Sigmoid colon (tissue), 6 donors: ENCODE measurements at regions not wholly inside any gene's neighbourhood (a gene's known extent, or its start where the extent isn't known, plus 50 kb on each side); places are given as distances from the start of the nearest gene placed in this dataset.

Experiments
- DNase-seq: peaks from one replicate; pipeline ENCODE4 v3.0.0-alpha.2; 2019
- H3K27ac ChIP-seq, 4 donors: fragments of 200-600 bp; sonication (generic); one replicate each; pipeline ENCODE4 v1.5.1; 2016 to 2019; ENCODE audit warnings: mild to moderate bottlenecking in 1 of 4
- H3K27me3 ChIP-seq, 3 donors: fragments of 200-600 bp; sonication (generic); one replicate each; pipeline ENCODE4 v1.5.1; 2019; ENCODE audit warnings: mild to moderate bottlenecking in 1 of 3
- H3K36me3 ChIP-seq, 4 donors: fragments of 200-600 bp; sonication (generic); one replicate each; pipeline ENCODE4 v1.5.1; 2016 to 2019
- H3K4me1 ChIP-seq, 4 donors: fragments of 200-600 bp; sonication (generic); one replicate each; pipeline ENCODE4 v1.5.1; 2017 to 2019
- H3K4me3 ChIP-seq, 4 donors: fragments of 200-600 bp; sonication (generic); one replicate each; pipeline ENCODE4 v1.5.1; 2017 to 2019; ENCODE audit warnings: mild to moderate bottlenecking in 2 of 4, moderate library complexity in 1 of 4
- H3K9me3 ChIP-seq, 4 donors: fragments of 200-600 bp in 3 of 4; sonication (generic) in 3 of 4; one replicate each; pipeline versions ENCODE4 v1.5.1 to v1.6.1; 2013 to 2019
- CTCF ChIP-seq, 4 experiments: fragments of 450-650 bp in 3 of 4; fragments of 200-600 bp in 1 of 4; IDR thresholded peaks; one replicate each; pipeline ENCODE4 v1.5.1; 2016 to 2019; ENCODE audit warnings: antibody characterized with exemption in 4 of 4, mild to moderate bottlenecking in 3 of 4, moderate library complexity in 2 of 4
- EP300 ChIP-seq, 4 donors: sonication (generic); formaldehyde crosslinking; IDR thresholded peaks; one replicate each; pipeline ENCODE4 v1.6.1; 2017; ENCODE audit warnings: antibody characterized with exemption in 4 of 4
- POLR2A ChIP-seq, 2 donors: fragments of 450-650 bp; IDR thresholded peaks; one replicate each; pipeline ENCODE4 v1.6.1; 2016; ENCODE audit warnings: antibody characterized with exemption in 2 of 2, mild to moderate bottlenecking in 2 of 2, moderate library complexity in 2 of 2
- POLR2AphosphoS5 ChIP-seq, 4 donors: sonication (generic); formaldehyde crosslinking; IDR thresholded peaks; one replicate each; pipeline ENCODE4 v1.6.1; 2017; ENCODE audit warnings: antibody characterized with exemption in 4 of 4
- WGBS, 2 donors: extraction: QIAGEN DNeasy Blood & Tissue Kit; methylation state at CpG; one replicate each; pipeline ENCODE4 v1.1.7; 2013; 5-methylcytosine and 5-hydroxymethylcytosine counted together
- intact Hi-C: fragments of 100-400 bp; cut with DNase I; formaldehyde crosslinking; loops from one replicate; pipeline ENCODE4 v1.15.1; 2023
- donor health status: healthy with polysubstance abuse.
- donor health status: healthy.

- H3K4me1 ChIP-seq = no peaks in the 10 kb centered on the region
- TF ChIP-seq POLR2A (IDR thresholded peaks at IDR 0.05) (no peak), POLR2AphosphoS5 (IDR thresholded peaks at IDR 0.05) (no peak), EP300 (IDR thresholded peaks at IDR 0.05) (no peak), CTCF (IDR thresholded peaks at IDR 0.05) (no peak)
- WGBS, 2 donors = 51 to 66% methylated on average over 5 of the region's 5 CpGs
- H3K9me3 ChIP-seq = no peaks in the 10 kb centered on the region
- no peak overlapping the region for H3K27ac ChIP-seq
- H3K27me3 ChIP-seq = no peaks in the 10 kb centered on the region
- no peak overlapping the region for H3K4me3 ChIP-seq
- no peaks in the 10 kb centered on the region for H3K36me3 ChIP-seq
- intact Hi-C loops = no loop called here
- no peak for DNase-seq
Observed at GRCh38 chr1:56291374-56291919, 287.9 kb downstream of the PLPP3 start.

DNA sequence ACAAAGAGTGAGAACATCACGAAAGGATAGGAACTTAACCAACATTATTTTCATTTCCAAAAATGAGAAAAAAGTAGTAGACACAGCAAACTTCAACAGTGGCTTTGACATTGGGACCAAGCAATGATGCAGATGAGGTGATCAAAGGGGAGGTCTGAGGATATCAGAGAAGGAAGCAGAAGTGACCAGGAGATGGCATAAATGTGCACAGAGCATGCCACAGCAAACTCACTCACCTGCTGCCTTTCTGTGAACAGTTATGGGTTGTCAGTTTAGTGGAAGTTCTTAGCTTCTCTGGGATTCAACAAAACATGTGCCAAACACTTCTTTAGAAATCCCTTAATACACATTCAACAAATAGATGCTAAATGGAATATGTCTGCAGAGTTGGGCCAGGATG lies 290.1 kb downstream of the PLPP3 start:
- H3K36me3 ChIP-seq = no peaks in the 10 kb centered on the region
- intact Hi-C loops = no loop called here
- no peak overlapping the region for H3K4me3 ChIP-seq
- no peaks in the 10 kb centered on the region for H3K27me3 ChIP-seq
- WGBS, 2 donors = 93 to 97% methylated on average over 1 of the region's 1 CpG
- peaks cover 0 to 10% (median 8%) of the 10 kb centered on the region in 4 donors for H3K4me1 ChIP-seq
- H3K9me3 ChIP-seq = no peaks in the 10 kb centered on the region
- no peak for DNase-seq
- H3K27ac ChIP-seq = no peak overlapping the region
- TF ChIP-seq POLR2A (IDR thresholded peaks at IDR 0.05) (no peak), CTCF (IDR thresholded peaks at IDR 0.05) (no peak), POLR2AphosphoS5 (IDR thresholded peaks at IDR 0.05) (no peak), EP300 (IDR thresholded peaks at IDR 0.05) (no peak)

DNA sequence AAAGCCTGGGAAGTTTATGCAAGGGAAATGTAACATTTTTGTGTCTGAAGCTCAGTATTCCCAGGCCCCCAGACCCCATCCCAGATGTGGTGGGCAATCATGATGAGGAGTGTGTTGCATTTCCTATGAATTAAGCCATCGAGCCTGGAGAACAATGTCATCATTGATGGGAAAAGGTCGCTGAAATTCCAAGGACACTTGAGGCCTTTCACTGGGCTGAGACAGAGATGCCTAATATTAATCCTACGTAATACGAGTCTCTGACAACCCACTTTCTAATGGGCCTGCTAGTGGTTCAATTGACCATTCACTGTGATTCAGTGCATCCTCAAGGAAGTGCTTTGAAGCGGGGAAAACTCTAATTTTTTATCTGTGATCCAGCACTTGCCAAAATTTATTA lies 291.6 kb downstream of the PLPP3 start:
- peaks cover 0 to 10% (median 8%) of the 10 kb centered on the region in 4 donors for H3K4me1 ChIP-seq
- no peak overlapping the region for H3K27ac ChIP-seq
- DNase-seq = no peak
- no peak for TF ChIP-seq POLR2AphosphoS5 (IDR thresholded peaks at IDR 0.05)
- TF ChIP-seq POLR2A (IDR thresholded peaks at IDR 0.05) = no peak
- no peak for TF ChIP-seq CTCF (IDR thresholded peaks at IDR 0.05)
- no peak for TF ChIP-seq EP300 (IDR thresholded peaks at IDR 0.05)
- H3K4me3 ChIP-seq = no peak overlapping the region
- 90 to 95% methylated on average over 5 of the region's 5 CpGs for WGBS, 2 donors
- no peaks in the 10 kb centered on the region for H3K27me3 ChIP-seq
- no peaks in the 10 kb centered on the region for H3K9me3 ChIP-seq
- intact Hi-C loops = no loop called here
- H3K36me3 ChIP-seq = no peaks in the 10 kb centered on the region

DNA sequence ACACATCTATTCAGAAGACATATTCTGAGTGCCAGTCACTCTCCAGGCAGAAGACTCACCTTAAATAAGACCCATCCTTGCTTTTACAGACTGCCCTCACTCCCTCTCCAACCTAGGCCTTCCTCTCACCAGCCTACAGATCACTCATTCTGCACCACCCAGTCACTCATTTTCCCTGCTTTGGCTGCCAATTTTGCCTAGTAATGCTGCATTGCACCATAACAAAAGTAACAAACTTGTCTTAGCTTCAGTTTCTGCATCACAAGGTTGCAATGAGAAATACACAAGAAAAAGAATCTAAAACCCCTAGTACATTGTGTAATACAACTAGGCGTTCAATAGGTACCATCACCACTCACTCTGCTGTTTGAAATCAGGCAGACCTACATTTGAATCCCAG lies 292.4 kb downstream of the PLPP3 start:
- intact Hi-C loops = no loop called here
- no peaks in the 10 kb centered on the region for H3K27me3 ChIP-seq
- WGBS, 2 donors = 91% methylated on average over 1 of the region's 1 CpG

More for the DNA sequence above, 292.4 kb downstream of the PLPP3 start:
- no peaks in the 10 kb centered on the region for H3K9me3 ChIP-seq
- peaks cover 0 to 10% (median 8%) of the 10 kb centered on the region in 4 donors for H3K4me1 ChIP-seq
- TF ChIP-seq CTCF (IDR thresholded peaks at IDR 0.05) = no peak
- TF ChIP-seq POLR2AphosphoS5 (IDR thresholded peaks at IDR 0.05) = no peak
- no peak for TF ChIP-seq EP300 (IDR thresholded peaks at IDR 0.05)
- no peak for TF ChIP-seq POLR2A (IDR thresholded peaks at IDR 0.05)
- no peak for DNase-seq
- H3K4me3 ChIP-seq = no peak overlapping the region
- H3K36me3 ChIP-seq = no peaks in the 10 kb centered on the region
- no peak overlapping the region for H3K27ac ChIP-seq
